ENCODE measurements at regions not wholly inside any gene's neighbourhood (a gene's known extent, or its start where the extent isn't known, plus 50 kb on each side); places are given as distances from the start of the nearest gene placed in this dataset.
"Not testable (repeated sequence)": the region's sequence is repeated elsewhere in the genome, so short reads cannot be mapped to it uniquely, and the experiment has no call there.

DNA sequence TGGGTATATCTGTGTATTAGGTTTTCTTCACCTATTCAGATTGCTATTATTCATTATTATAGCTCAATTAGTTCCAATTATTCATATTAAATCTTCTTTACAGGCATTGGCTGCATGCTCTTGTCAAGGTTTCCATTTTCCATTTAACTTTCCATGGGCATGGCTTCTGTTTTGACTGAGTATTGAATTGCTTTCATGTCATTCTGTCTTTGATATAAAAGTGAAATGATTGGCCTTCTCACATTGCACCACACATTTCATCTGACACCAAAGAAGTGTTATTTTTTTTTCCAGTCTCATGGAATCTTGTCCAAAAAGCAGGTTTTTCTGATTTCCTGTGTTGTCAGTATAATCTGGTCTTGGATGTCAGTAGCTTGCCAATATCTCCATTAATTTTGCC, 1244.3 kb downstream of the RAPGEF2 start:
- DNase-seq (ENCODE audit: low spot score) = no peak

DNA sequence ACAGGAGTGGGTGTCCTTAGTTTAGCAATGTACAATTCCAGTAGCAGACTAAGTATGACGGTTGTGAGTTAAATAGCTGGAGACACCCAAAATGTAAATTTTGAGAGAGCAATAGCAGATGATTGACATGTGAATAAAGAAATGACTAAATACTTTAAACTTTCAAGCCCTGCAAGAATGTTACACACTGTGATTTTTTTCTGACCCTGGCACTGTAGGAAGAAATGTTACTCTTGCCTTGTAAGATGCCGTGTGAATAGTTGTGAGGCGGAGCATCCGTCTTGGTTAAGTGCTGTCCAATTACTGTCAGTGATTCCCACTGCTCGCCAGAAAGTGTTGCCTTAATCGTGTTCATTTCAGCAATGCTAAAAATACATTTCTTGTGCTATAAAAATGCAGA, 1248.1 kb downstream of the RAPGEF2 start:
- DNase-seq (ENCODE audit: low spot score) = no peak

DNA sequence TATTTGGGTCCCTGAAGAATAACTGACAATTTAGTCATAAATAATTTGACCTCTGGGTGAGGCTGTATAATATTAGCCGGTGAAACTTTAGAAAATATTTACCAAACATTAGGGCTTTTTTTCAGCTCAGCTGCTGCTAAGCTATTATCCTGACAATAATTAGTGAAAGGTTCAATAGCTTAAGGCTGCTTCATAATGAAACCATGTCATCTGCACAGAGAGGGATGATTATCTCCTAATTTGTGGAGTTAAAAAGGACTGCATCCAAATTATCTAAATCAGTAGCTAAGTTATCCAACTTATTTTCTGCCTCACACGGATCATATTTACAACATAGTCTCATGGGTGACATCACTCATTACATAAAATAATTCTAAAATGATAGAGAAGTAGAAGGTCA, 1249.8 kb downstream of the RAPGEF2 start:
- no peak for DNase-seq (ENCODE audit: low spot score)

DNA sequence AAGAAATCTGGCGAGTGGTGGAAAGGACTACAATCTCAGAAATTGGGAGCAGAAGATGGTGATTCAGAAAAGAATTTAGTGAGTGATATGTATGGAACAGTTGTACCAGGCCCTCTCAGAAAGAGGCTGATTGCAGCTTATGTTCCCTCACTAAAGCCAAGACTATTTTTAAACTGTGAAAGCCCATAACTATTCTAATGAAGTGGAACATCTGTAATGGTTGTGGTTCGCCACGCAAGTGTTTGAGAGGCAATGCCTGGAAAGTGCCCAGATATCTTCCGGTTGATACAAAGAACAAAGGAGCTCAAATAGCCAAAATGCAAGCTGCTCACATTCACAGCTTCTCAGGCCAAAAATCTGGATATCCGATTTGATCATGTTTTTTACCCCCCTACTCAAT, 1250.7 kb downstream of the RAPGEF2 start:
- no peak for DNase-seq (ENCODE audit: low spot score)

DNA sequence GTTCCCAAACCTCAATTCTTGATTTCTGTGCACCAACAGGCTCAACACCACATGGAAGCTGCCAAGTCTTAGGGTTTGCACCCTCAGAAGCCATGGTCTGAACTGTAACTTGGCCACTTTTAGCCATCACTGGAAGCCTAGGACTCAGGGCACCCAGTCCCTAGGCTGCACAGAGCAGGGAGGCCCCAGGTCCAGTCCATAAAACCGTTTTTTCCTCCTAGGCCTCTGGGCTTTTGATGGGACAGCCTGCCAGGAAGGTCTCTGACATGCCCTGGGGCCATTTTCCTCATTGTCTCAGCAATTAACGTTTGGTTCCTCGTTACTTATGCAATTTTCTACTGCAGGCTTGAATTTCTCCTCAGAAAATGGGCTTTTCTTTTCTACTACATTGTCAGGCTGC, 1259.6 kb downstream of the RAPGEF2 start:
- DNase-seq (ENCODE audit: low spot score) = no peak

DNA sequence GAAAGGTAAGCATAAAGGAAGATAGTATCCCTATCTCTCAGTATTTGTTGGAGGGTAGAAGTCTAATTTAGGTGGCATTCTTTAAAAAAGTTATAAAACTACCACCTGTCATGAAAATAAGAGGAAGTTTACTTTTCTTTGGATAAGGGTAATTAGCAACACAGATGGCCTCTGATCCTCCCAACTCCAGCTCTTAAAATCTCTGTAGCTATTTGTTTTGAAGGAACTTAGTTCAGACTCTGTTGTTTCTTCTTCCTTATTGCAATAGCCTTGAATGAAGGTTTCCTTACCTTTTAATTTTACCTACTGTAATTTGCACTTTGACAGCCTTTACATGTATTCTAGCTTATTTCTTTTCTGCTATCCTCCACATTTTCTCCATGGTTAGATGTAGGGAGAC, 1261.3 kb downstream of the RAPGEF2 start:
- DNase-seq (ENCODE audit: low spot score) = no peak

DNA sequence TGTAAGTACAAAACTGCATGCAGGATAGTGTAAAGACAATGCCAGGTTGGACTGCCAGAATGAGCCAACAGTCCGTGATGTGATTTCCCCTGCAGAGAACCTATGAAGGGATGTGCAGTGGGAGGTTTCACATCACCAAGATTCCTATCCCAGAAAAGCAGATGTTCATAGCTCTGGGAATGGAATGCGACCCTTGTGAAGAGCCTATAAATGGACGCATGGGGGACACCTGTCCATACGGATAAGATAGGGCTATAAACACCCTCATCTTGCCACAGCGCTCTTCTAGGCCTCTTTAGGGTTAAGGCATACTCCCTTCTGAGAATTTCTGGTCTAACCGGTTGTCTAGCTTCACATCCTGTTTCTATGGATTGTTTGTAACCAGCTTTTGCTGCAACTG, 1261.8 kb downstream of the RAPGEF2 start:
- DNase-seq (ENCODE audit: low spot score) = not testable (repeated sequence)

DNA sequence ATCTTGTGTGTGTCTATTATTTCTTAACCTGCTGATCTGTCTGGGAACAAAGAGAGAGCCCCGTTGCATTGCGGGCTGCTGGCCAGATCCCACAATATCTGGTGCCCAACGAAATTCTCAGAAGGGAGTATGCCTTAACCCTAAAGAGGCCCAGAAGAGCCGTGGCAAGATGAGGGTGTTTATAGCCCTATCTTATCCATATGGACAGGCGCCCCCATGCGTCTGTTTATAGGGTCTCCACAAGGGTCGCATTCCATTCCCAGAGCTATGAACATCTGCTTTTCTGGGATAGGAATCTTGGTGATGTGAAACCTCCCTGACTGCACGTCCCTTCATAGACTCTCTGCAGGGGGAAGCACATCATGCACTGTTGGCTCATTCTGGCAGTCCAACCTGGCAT, 1262.5 kb downstream of the RAPGEF2 start:
- not testable (repeated sequence) for DNase-seq (ENCODE audit: low spot score)

DNA sequence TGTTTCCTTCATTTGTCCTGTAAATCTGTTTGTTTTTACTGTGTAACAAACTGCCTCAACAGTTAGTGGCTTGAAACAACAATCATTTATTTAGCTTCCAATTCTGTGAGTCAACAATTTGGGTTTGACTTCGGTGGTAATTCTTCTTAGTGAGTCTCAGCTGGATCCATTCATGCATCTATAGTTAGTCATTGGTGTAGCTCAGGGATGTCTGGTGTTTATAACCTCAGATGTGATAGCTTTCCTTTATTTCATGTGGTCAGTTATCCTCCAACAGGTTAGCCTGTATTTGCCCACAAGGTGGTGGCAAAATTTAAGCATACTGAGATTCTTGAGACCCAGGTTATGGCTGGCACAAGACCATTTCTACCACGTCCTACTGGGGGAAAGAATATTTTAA, 1267.2 kb downstream of the RAPGEF2 start:
- DNase-seq (ENCODE audit: low spot score) = no peak

DNA sequence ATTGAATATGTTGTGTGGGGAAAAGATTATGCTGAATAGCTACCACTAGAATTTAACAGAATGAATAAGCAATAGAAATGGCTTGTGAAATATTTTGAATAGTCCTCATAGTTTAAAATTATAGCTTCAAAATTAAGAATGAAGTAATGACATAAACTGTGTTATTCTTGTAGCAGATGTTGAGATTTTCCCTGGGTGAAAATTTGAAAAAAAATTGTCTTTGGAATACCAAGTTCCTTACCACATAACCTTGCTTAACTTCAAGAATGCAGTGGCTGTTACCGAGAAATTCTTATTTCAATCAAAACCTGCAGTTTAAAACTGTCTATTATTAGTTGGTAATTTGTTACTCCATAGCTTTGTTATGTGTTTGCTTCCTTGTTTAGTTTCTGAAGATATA, 1268.6 kb downstream of the RAPGEF2 start:
- DNase-seq (ENCODE audit: low spot score) = no peak

DNA sequence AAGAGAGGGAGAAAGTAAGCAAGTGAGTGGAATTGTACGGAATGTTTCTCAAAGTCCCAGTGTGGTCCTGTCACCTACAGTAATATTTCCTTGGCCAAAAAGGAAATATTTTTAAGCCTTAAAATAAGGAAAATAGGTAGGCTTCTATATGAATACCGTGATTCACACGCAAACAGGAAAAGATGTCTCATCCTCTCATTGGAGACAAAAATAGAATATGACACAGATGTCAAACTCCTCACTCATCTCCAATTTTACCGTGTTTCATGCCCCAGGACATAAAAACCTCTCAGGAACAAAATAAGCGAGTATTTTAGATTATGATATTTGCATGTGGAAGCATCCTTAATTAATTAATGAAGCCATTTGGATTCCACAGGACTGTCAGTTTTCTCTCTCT, 1269.5 kb downstream of the RAPGEF2 start:
- no peak for DNase-seq (ENCODE audit: low spot score)

DNA sequence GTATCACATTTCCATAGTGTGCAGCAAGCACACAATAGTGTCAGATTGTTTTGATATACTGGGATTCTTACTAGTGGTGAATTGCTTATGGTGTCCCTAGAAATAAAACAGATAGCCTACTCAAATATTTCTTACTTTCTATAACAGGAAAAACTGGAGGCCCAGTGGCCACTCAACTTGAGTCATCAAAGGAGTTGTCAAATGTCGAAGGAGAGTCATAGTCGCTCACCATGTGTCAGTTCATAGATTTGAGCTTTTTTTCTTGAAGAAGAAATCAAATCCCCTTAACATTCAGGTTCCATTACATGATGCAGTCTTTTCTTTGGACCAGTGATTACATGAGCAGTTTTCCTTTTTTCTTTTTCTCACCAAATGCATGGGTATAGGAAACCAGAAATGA, 1271.0 kb downstream of the RAPGEF2 start:
- no peak for DNase-seq (ENCODE audit: low spot score)

DNA sequence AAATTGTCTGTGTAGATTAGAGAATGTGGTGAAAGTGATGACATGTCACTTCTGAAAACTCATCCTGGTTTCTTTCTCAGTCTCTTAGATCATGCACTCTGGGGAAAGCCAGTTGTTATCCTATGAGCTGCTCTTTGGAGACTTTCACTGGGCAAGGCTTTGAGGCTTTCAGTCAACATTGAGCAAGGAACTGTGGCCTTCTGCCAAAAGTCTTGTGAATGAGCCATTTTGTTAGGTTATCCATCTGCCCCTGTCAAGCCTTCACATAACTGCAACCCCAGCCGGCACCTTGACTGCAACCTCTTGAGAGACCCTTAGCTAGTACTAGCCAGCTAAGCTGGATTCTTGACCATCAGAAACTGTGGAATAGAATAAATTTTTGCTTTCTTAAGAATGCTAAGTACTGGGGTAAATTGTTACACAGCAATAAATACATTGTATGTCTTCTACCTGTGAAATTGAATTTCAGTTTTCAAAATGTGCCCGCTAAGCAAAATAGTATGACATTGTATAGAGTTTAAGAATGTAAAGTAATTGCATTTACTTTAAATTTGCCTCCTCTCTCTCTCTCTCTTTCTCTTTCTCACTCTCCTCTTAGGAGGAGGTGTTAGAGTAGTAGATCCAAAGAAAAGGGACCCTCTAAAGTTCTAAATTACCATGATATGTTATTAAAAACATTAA, 1273.0 kb downstream of the RAPGEF2 start:
- no peak for DNase-seq (ENCODE audit: low spot score)

DNA sequence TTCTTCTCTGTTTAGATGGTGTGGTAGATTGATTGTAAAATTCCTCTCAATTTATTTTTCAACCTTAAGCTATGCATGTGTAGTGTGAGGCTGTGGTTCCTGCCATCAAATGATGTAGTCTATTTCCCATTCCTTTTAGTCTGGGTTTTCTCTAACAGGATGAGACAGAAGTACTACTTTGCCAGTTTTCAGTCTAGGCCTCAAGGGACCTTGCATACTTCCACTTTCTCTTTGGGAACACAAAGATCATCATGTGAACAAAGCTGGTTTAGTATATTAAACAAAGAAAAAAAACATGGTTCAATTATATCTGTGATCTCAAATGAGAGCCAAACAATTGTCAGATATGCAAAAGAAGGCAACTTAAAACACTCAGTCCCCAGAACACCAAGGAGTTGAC, 1284.0 kb downstream of the RAPGEF2 start:
- no peak for DNase-seq (ENCODE audit: low spot score)

DNA sequence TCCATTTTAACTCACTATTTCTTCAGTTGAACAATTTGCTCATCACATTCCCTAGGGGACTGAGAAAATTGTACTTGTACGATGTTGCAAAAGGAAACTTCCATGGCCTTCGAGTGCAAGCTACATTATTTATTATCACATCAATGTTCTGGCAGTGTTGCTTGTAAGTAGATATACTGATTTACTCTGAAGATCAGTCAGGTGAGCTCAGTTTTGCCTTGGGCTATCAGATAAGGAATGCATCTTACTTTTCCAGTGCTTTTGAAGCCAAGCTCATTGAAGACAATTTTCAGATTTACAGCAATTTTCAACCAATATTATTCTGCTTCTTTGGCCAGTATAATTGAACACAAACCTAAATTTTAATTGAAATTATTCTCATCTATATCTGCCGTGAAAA, 1296.9 kb downstream of the RAPGEF2 start:
- no peak for DNase-seq (ENCODE audit: low spot score)

DNA sequence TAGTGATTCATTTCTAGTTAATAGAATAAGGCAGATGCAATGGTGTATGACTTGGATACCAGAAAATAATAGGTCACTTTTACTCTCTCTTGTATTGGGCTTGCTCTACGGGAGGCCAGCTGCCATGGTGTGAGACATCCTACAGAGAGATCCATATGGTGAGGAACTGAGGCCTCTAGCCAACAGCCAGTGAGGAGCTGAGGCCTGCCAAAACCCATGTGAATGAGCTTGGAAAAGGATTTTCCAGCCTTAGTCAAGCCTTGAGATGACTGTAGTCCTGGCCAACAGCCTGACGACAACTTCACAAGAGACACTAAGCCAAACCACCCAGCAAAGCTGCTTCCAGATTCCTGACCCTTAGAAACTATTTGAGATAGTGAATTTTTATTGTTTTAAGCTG, 1300.2 kb downstream of the RAPGEF2 start:
- DNase-seq (ENCODE audit: low spot score) = no peak

DNA sequence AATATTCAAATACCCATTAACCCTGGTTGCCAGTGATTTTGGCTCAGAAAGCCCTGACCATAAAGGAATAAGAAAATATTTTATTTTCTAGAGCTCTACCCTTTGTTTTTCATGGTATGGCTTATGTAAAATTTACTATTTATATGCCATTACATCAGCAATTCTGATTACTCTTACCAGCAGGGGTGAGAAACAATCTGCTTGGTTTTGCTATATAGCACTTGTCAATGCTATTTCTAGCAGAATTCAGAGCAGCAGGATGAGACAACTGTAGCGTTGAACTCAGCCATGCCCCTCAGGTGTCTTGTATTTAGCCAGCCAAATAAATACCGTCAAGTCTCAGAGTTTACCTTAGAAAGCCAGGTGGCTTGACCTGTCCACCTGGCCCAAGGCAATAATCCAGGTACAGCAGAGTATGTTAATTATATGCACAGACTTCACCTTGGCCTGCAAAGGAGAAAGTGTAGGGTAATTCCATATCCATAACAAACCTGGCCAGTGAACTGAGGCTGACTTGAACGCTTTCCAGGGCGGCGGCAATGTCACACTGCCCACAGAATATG, 1303.5 kb downstream of the RAPGEF2 start:
- DNase-seq (ENCODE audit: low spot score) = no peak

DNA sequence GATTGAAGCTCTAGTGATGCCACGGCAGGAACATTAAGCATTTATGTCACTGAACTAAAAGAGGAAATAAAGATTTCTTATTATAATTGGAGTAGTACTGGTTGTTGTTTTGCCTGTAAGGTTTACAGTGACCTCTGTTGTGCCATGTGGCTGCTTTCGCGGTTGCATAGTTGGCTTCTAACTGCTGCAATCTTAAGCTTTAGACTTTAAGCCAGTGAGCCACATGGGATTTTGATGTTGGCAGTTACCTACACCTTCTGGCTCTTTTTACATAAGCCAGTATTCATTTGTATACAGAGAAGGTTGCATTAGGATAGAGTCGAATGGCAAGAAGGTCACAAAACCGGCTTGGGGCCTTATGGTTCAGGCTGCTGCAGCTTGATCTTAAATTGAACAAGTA, 1311.6 kb downstream of the RAPGEF2 start:
- no peak for DNase-seq (ENCODE audit: low spot score)

DNA sequence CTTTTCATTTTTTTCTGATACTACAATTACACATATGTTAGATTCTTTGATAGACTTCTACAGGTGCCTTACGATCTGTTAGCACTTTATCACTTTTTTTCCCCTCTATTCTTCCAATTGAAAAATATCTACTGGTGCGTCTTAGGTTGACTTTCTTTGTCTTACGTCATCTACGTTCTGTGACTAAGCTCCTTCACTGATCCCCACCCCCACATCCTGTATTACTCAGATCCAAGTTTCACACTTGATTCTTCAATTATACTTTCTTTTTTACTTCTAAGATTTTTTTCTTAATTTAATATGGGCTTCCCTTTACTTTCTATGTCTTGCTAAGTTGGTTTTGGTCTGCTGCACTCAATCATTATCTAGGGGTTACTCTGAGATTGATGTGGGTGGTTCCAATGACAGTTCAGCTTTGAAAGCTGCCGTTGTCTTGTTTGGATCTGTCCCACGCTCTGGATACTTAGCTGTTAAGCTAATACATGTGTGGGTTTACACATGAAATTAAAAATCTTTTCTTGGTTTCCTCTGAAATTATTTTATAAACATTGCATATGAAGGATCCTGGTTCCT, 1321.1 kb downstream of the RAPGEF2 start:
- no peak for DNase-seq (ENCODE audit: low spot score)

DNA sequence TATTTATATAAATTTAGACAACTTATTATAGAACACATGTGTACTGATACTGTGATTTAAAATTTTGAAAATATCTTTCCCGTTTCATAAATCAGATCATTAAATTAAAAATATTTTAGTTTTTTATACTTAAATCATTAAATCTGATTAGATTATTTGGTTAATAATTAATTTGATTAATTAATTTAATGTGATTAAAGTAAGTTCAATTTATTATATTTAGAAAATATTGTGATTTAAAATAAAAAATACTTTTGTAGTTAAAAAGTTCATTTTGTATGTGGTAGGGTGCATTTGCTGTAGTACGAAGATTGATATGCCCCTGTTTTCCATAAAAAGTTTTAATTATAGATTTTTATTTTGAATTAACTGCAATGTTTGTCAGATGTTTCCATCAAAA, 1323.4 kb downstream of the RAPGEF2 start:
- DNase-seq (ENCODE audit: low spot score) = no peak

DNA sequence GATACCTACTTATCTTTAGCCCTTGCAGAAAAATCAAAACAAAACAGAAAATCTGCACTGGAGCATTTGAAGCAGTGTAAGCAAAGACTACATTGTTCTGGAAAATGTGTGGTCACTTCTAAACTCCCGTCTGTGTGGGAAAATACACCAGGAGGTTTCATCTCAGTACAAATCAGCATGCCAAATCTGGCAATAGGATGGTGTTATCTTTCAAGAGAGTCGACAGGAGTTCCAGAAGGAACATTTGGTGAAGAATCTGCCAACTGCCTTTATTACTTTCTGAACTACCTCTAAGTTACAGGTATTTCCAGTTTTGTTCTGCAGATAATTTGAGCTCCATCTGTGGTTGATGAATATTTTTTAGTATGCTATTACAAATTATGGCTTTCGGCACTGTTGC, 1348.0 kb downstream of the RAPGEF2 start:
- DNase-seq (ENCODE audit: low spot score) = no peak

DNA sequence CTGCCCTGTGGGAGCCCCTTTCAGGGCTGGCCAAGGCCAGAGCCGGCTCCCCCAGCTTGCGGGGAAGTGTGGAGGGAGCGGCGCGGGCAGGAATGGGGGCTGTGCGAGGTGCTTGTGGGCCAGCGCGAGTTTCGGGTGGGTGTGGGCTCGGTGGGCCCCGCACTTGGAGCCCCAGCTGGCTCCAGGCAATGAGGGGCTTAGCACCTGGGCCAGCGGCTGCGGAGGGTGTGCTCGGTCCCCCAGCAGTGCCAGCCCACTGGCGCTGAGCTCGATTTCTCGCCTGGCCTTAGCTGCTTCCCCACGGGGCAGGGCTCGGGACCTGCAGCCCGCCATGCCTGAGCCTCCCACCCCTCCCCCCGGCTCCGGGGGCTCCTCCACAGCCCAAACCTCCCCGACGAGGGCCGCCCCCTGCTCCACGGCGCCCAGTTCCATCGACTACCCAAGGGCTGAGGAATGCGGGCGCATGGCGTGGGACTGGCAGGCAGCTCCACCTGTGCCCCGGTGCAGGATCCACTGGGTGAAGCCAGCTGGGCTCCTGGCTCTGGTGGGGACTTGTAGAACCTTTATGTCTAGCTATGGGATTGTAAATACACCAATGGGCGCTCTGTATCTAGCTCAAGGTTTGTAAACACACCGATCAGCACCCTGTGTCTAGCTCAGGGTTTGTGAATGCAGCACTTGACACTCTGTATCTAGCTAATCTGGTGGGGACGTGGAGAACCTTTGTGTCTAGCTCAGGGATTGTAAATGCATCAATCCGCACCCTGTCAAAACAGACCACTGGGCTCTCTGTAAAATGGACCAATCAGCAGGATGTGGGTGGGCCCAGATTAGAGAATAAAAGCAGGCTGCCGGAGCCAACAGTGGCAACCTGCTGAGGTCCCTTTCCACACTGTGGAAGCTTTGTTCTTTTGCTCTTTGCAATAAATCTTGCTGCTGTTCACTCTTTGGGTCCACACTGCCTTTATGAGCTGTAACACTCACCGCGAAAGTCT, 1379.1 kb downstream of the RAPGEF2 start:
- DNase-seq (ENCODE audit: low spot score) = not testable (repeated sequence)

Measured in CD4-positive, alpha-beta T cell treated with Interleukin-6 at 100 ng/mL for 8 hours (primary cell).